ENCODE measurements at regions not wholly inside any gene's neighbourhood (a gene's known extent, or its start where the extent isn't known, plus 50 kb on each side); places are given as distances from the start of the nearest gene placed in this dataset.

- peak in 1 of 51 donors; percentile 44 for DNase-seq
Measured at GRCh38 chr21:16304174-16305095, 574.7 kb downstream of the USP25 start.

GRCh38 chr21:16305686-16306085 lies 575.9 kb downstream of the USP25 start:
- DNase-seq, result peak in 5 of 51 donors; percentile 21 to 80 (median 26)

- DNase-seq, result no peak
Measured at GRCh38 chr21:16307256-16307655, 577.5 kb downstream of the USP25 start.

- DNase-seq, result peak in 2 of 51 donors; percentile 25 to 75
Measured at GRCh38 chr21:16308269-16308668, 578.5 kb downstream of the USP25 start.

GRCh38 chr21:16309250-16309971 lies 579.6 kb downstream of the USP25 start:
- DNase-seq, result peak in 16 of 51 donors; percentile 3 to 85 (median 24)

GRCh38 chr21:16310176-16310575 lies 580.4 kb downstream of the USP25 start:
- peak in 3 of 51 donors; percentile 9 to 66 (median 52) for DNase-seq

GRCh38 chr21:16311229-16311628 lies 581.4 kb downstream of the USP25 start:
- DNase-seq, result no peak

- DNase-seq, result no peak
Measured at GRCh38 chr21:16312321-16312720, 582.5 kb downstream of the USP25 start.

GRCh38 chr21:16315223-16315622 lies 585.4 kb downstream of the USP25 start:
- DNase-seq, result no peak

- DNase-seq, result no peak
Measured at GRCh38 chr21:16318651-16319300, 589.0 kb downstream of the USP25 start.

- DNase-seq, result no peak
Measured at GRCh38 chr21:16320110-16320509, 590.3 kb downstream of the USP25 start.

GRCh38 chr21:16322454-16322853 lies 592.7 kb downstream of the USP25 start:
- no peak for DNase-seq

GRCh38 chr21:16323596-16323995 lies 593.8 kb downstream of the USP25 start:
- DNase-seq, result no peak

GRCh38 chr21:16324630-16325029 lies 594.8 kb downstream of the USP25 start:
- DNase-seq, result no peak

- peak in 7 of 51 donors; percentile 4 to 87 (median 48) for DNase-seq
Measured at GRCh38 chr21:16330082-16330907, 600.5 kb downstream of the USP25 start.

- no peak for DNase-seq
Measured at GRCh38 chr21:16330908-16331268, 601.1 kb downstream of the USP25 start.

- no peak for DNase-seq
Measured at GRCh38 chr21:16337266-16337665, 607.5 kb downstream of the USP25 start.

- DNase-seq, result no peak
Measured at GRCh38 chr21:16342932-16343331, 613.1 kb downstream of the USP25 start.

GRCh38 chr21:16343776-16344175 lies 614.0 kb downstream of the USP25 start:
- no peak for DNase-seq

- DNase-seq, result no peak
Measured at GRCh38 chr21:16345757-16346156, 616.0 kb downstream of the USP25 start.

GRCh38 chr21:16347223-16347622 lies 617.4 kb downstream of the USP25 start:
- no peak for DNase-seq
